K562 (cell line): ENCODE measurements at regions not wholly inside any gene's neighbourhood (a gene's known extent, or its start where the extent isn't known, plus 50 kb on each side); places are given as distances from the start of the nearest gene placed in this dataset.

ENCODE experiments used
- CCAR2 ChIP-seq: fragments of 200-400 bp; formaldehyde crosslinking; IDR thresholded peaks from 2 replicates; pipeline ENCODE4 v1.6.1; 2017; ENCODE audit warnings: mild to moderate bottlenecking, low read depth, low read length
- ILF3 ChIP-seq: fragments of 450-650 bp; IDR thresholded peaks from 2 replicates; pipeline ENCODE4 v1.6.1; 2018; ENCODE audit warnings: antibody characterized with exemption, mild to moderate bottlenecking, moderate library complexity, borderline replicate concordance
- NFYB ChIP-seq: IDR thresholded peaks from 2 replicates; pipeline ENCODE4 v1.6.1; 2011; ENCODE audit warnings: mild to moderate bottlenecking, moderate library complexity; ENCODE audit not compliant: insufficient read length; ENCODE audit errors: extremely low read depth
- RFX5 ChIP-seq: IDR thresholded peaks from 2 replicates; pipeline ENCODE4 v1.6.1; 2011; ENCODE audit warnings: low read depth, mild to moderate bottlenecking, improper control_type of control experiment, low read length
- SMAD1 ChIP-seq: fragments of 150-350 bp; IDR thresholded peaks from 2 replicates; pipeline ENCODE4 v1.6.1; 2014; ENCODE audit warnings: low read length, low read depth; ENCODE audit not compliant: partially characterized antibody
- ZFP30 ChIP-seq: fragments of 250-450 bp; sonication (Bioruptor Pico); IDR thresholded peaks from 2 replicates; pipeline ENCODE4 v1.8.0; 2022; ENCODE audit warnings: moderate library complexity, mild to moderate bottlenecking, inconsistent platforms, borderline replicate concordance
- ZKSCAN1 ChIP-seq: fragments of 150-350 bp; IDR thresholded peaks from 2 replicates; pipeline ENCODE4 v1.6.1; 2016; ENCODE audit warnings: low read depth, low read length
- ZNF274 ChIP-seq: IDR thresholded peaks from 2 replicates; pipeline ENCODE4 v1.6.1; 2011; ENCODE audit warnings: low read depth, mild to moderate bottlenecking, low read length, moderate library complexity, borderline replicate concordance
- TF ChIP-seq, protein P1 (sequence below), 3 experiments: IDR thresholded peaks in 2 of 3; conservative IDR thresholded peaks in 1 of 3; 2 replicates each; pipeline ENCODE4 v1.5.1; 2011 to 2012; ENCODE audit warnings: low read length in 3 of 3, mild to moderate bottlenecking in 3 of 3, control low read depth in 2 of 3, improper control_type of control experiment in 1 of 3, inconsistent platforms in 1 of 3, low read depth in 1 of 3, mixed read lengths in 1 of 3, moderate library complexity in 1 of 3; ENCODE audit not compliant: insufficient read depth in 2 of 3

DNA sequence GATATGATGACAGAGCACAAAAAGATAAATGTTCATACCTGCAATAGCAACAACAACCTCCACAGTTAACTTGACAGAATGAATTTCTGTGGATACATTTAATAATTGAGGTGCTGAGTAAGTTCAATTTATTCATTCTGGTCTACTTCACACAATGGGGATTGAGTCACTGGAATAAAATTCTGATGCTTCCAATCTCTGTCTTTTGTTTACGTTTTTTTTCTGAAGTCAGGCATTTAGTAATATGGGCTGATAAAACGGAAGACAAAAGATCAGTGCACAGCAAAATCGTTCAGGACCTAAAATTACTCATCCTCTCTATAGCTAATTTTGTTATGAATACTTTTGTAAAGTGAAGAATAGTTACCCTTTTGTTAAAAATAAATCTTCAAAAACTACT lies 565.9 kb upstream of the CCDC54 start:
- TF ChIP-seq ILF3 (no peak), SMAD1 (no peak), CCAR2 (no peak), ZNF274 (no peak), ZFP30 (CRISPR knock-in tag) (no peak), ZKSCAN1 (no peak), NFYB (no peak), RFX5 (no peak)
- TF ChIP-seq, protein P1, sequence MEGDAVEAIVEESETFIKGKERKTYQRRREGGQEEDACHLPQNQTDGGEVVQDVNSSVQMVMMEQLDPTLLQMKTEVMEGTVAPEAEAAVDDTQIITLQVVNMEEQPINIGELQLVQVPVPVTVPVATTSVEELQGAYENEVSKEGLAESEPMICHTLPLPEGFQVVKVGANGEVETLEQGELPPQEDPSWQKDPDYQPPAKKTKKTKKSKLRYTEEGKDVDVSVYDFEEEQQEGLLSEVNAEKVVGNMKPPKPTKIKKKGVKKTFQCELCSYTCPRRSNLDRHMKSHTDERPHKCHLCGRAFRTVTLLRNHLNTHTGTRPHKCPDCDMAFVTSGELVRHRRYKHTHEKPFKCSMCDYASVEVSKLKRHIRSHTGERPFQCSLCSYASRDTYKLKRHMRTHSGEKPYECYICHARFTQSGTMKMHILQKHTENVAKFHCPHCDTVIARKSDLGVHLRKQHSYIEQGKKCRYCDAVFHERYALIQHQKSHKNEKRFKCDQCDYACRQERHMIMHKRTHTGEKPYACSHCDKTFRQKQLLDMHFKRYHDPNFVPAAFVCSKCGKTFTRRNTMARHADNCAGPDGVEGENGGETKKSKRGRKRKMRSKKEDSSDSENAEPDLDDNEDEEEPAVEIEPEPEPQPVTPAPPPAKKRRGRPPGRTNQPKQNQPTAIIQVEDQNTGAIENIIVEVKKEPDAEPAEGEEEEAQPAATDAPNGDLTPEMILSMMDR (IDR thresholded peaks at IDR 0.05 in 2 of 3, conservative IDR thresholded peaks at IDR 0.05 in 1 of 3; ENCODE audit: insufficient read depth in 2 of 3, low read depth in 1 of 3, low read length in 3 of 3): no peak
